ENCODE measurements at regions not wholly inside any gene's neighbourhood (a gene's known extent, or its start where the extent isn't known, plus 50 kb on each side); places are given as distances from the start of the nearest gene placed in this dataset.
"Not testable (repeated sequence)": the region's sequence is repeated elsewhere in the genome, so short reads cannot be mapped to it uniquely, and the experiment has no call there.

GRCh38 chr9:40939201-40939887 is 189.1 kb downstream of the FOXD4L6 start:
- H3K4me1 ChIP-seq (ENCODE audit: control insufficient read depth in 1 of 2, insufficient read depth in 1 of 2, low read depth in 1 of 2, low read length in 1 of 2); H3K36me3 ChIP-seq; H3K9me3 ChIP-seq; H3K27me3 ChIP-seq; H3K27ac ChIP-seq; H3K4me3 ChIP-seq (ENCODE audit: low read depth in 1 of 2, low read length in 1 of 2): not testable (repeated sequence)

GRCh38 chr9:40935336-40935735 is 193.1 kb downstream of the FOXD4L6 start:
- Histone ChIP-seq H3K27ac (no peak overlapping the region), H3K27me3 (no peaks in the 10 kb centered on the region), H3K9me3 (peaks cover 10% of the 10 kb centered on the region), H3K36me3 (no peaks in the 10 kb centered on the region), H3K4me3 (ENCODE audit: low read depth in 1 of 2, low read length in 1 of 2) (no peak overlapping the region), H3K4me1 (ENCODE audit: control insufficient read depth in 1 of 2, insufficient read depth in 1 of 2, low read depth in 1 of 2, low read length in 1 of 2) (no peaks in the 10 kb centered on the region)
- TF ChIP-seq CTCF (IDR thresholded peaks at IDR 0.05), result no peak

- H3K27ac ChIP-seq; H3K4me1 ChIP-seq (ENCODE audit: control insufficient read depth in 1 of 2, insufficient read depth in 1 of 2, low read depth in 1 of 2, low read length in 1 of 2); H3K36me3 ChIP-seq; H3K27me3 ChIP-seq; H3K4me3 ChIP-seq (ENCODE audit: low read depth in 1 of 2, low read length in 1 of 2): not testable (repeated sequence)
- peaks cover 11% of the 10 kb centered on the region for H3K9me3 ChIP-seq
Observed at GRCh38 chr9:40934480-40934879, 194.0 kb downstream of the FOXD4L6 start.

DNA sequence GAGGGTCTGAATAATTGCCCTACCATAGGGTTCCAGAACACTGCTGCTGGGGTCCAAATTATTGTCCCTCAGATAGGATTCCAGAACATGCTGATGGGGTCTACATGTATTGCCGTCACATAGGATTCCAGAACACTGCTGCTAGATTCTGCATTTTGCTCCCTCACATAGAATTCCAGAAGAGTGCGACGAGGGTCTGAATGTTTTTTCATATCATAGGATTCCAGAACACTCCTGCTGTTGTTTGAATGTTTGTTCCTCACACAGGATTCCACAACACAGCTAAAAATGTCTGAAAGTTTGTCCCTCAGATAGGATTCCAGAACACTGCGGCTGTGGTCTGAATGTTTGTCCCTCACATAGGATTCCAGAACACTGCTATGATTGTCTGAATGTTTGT is 198.1 kb downstream of the FOXD4L6 start:
- H3K9me3 ChIP-seq, result peaks cover 29% of the 10 kb centered on the region
- not testable (repeated sequence) for H3K4me1 ChIP-seq (ENCODE audit: control insufficient read depth in 1 of 2, insufficient read depth in 1 of 2, low read depth in 1 of 2, low read length in 1 of 2); H3K27ac ChIP-seq; H3K36me3 ChIP-seq; H3K27me3 ChIP-seq; H3K4me3 ChIP-seq (ENCODE audit: low read depth in 1 of 2, low read length in 1 of 2)

DNA sequence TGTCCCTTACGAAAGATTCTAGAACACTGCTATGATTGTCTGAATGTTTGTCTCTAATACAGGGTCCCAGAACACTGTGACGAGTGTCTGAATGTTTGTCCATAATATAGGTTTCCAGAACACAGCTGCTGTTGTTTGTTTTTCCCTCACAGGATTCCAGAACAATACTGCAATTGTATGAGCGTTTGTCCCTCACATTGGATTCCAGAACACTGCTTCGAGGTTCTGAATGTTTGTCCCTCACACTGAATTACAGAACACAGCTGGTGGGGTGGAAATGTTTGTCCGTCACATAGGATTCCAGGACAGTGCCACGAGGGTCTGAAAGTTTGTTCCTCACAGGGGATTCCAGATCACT is 199.0 kb downstream of the FOXD4L6 start:
- not testable (repeated sequence) for H3K4me3 ChIP-seq (ENCODE audit: low read depth in 1 of 2, low read length in 1 of 2)

GRCh38 chr9:40928803-40929487 is 199.5 kb downstream of the FOXD4L6 start:
- peaks cover 29% of the 10 kb centered on the region for H3K9me3 ChIP-seq

More for the DNA sequence above, 199.0 kb downstream of the FOXD4L6 start:
- H3K36me3 ChIP-seq; H3K4me1 ChIP-seq (ENCODE audit: control insufficient read depth in 1 of 2, insufficient read depth in 1 of 2, low read depth in 1 of 2, low read length in 1 of 2); H3K27ac ChIP-seq; H3K27me3 ChIP-seq: not testable (repeated sequence)
- H3K9me3 ChIP-seq, result peaks cover 29% of the 10 kb centered on the region

More at GRCh38 chr9:40928803-40929487, 199.5 kb downstream of the FOXD4L6 start:
- H3K36me3 ChIP-seq, result no peaks in the 10 kb centered on the region
- no peak overlapping the region for H3K4me3 ChIP-seq (ENCODE audit: low read depth in 1 of 2, low read length in 1 of 2)
- H3K27me3 ChIP-seq, result no peaks in the 10 kb centered on the region
- no peak for TF ChIP-seq CTCF (IDR thresholded peaks at IDR 0.05)
- H3K4me1 ChIP-seq (ENCODE audit: control insufficient read depth in 1 of 2, insufficient read depth in 1 of 2, low read depth in 1 of 2, low read length in 1 of 2), result no peaks in the 10 kb centered on the region
- no peak overlapping the region for H3K27ac ChIP-seq
